ENCODE measurements at regions not wholly inside any gene's neighbourhood (a gene's known extent, or its start where the extent isn't known, plus 50 kb on each side); places are given as distances from the start of the nearest gene placed in this dataset.

GRCh38 chr4:27716693-27717430 is 856.2 kb downstream of the STIM2 start:
- no peak for TF ChIP-seq CTCF (IDR thresholded peaks at IDR 0.05; ENCODE audit: low read depth, low read length)
- DNase-seq (ENCODE audit: low read depth in 2 of 2) = no peak
- no peak overlapping the region for H3K4me3 ChIP-seq (replicated peaks in 1 of 2; ENCODE audit: low read depth in 2 of 2, low read length in 2 of 2)

- TF ChIP-seq CTCF (IDR thresholded peaks at IDR 0.05; ENCODE audit: low read depth, low read length) = no peak
- no peak overlapping the region for H3K4me3 ChIP-seq (replicated peaks in 1 of 2; ENCODE audit: low read depth in 2 of 2, low read length in 2 of 2)
- DNase-seq (ENCODE audit: low read depth in 2 of 2) = no peak
Observed at GRCh38 chr4:27717431-27717755, 856.8 kb downstream of the STIM2 start.

- no peak for TF ChIP-seq CTCF (IDR thresholded peaks at IDR 0.05; ENCODE audit: low read depth, low read length)
- no peak overlapping the region for H3K4me3 ChIP-seq (replicated peaks in 1 of 2; ENCODE audit: low read depth in 2 of 2, low read length in 2 of 2)
- no peak for DNase-seq (ENCODE audit: low read depth in 2 of 2)
Observed at GRCh38 chr4:27720010-27720766, 859.5 kb downstream of the STIM2 start.

GRCh38 chr4:27721193-27721592 is 860.6 kb downstream of the STIM2 start:
- no peak for DNase-seq (ENCODE audit: low read depth in 2 of 2)

GRCh38 chr4:27728892-27729291 is 868.3 kb downstream of the STIM2 start:
- no peak for TF ChIP-seq CTCF (IDR thresholded peaks at IDR 0.05; ENCODE audit: low read depth, low read length)
- DNase-seq (ENCODE audit: low read depth in 2 of 2) = no peak
- no peak overlapping the region for H3K4me3 ChIP-seq (replicated peaks in 1 of 2; ENCODE audit: low read depth in 2 of 2, low read length in 2 of 2)

More at GRCh38 chr4:27721193-27721592, 860.6 kb downstream of the STIM2 start:
- H3K4me3 ChIP-seq (replicated peaks in 1 of 2; ENCODE audit: low read depth in 2 of 2, low read length in 2 of 2) = no peak overlapping the region
- no peak for TF ChIP-seq CTCF (IDR thresholded peaks at IDR 0.05; ENCODE audit: low read depth, low read length)

- DNase-seq (ENCODE audit: low read depth in 2 of 2) = no peak
- H3K4me3 ChIP-seq (replicated peaks in 1 of 2; ENCODE audit: low read depth in 2 of 2, low read length in 2 of 2) = no peak overlapping the region
- no peak for TF ChIP-seq CTCF (IDR thresholded peaks at IDR 0.05; ENCODE audit: low read depth, low read length)
Observed at GRCh38 chr4:27742816-27743215, 882.2 kb downstream of the STIM2 start.

All from cardiac fibroblast (primary cell).